Neural cell (in vitro differentiated cells): ENCODE measurements at regions not wholly inside any gene's neighbourhood (a gene's known extent, or its start where the extent isn't known, plus 50 kb on each side); places are given as distances from the start of the nearest gene placed in this dataset.

ENCODE experiments used
- H2AFZ ChIP-seq: fragments of 200-600, 300-800 bp; sonication (generic), shearing (Covaris generic); 2 replicates; pipeline ENCODE4 v1.6.0; 2014; ENCODE audit warnings: low read depth, mild to moderate bottlenecking, antibody characterized with exemption, low read length, moderate library complexity
- H3F3A ChIP-seq: fragments of 200-600 bp; shearing (Covaris generic); 2 replicates; pipeline ENCODE4 v1.6.1; 2016; ENCODE audit warnings: mild to moderate bottlenecking, moderate library complexity, mixed read lengths, antibody characterized with exemption, low read length; ENCODE audit not compliant: insufficient read depth, poor library complexity, severe bottlenecking
- H3K27ac ChIP-seq: fragments of 200-600, 300-800 bp; sonication (generic), shearing (Covaris generic); 2 replicates; pipeline ENCODE4 v1.5.1; 2014; ENCODE audit warnings: mild to moderate bottlenecking, low read length, moderate library complexity
- H3K27me3 ChIP-seq: fragments of 300-800, 200-600 bp; sonication (generic), shearing (Covaris generic); 2 replicates; pipeline ENCODE4 v1.6.0; 2014; ENCODE audit warnings: mild to moderate bottlenecking, low read depth, low read length, moderate library complexity; ENCODE audit not compliant: insufficient read depth
- H3K36me3 ChIP-seq: fragments of 300-800, 200-600 bp; sonication (generic), shearing (Covaris generic); 2 replicates; pipeline ENCODE4 v1.5.1; 2014; ENCODE audit warnings: mild to moderate bottlenecking, antibody characterized with exemption, low read length, moderate library complexity; ENCODE audit not compliant: insufficient read depth
- H3K4me2 ChIP-seq: fragments of 300-800, 200-600 bp; sonication (generic), shearing (Covaris generic); 2 replicates; pipeline ENCODE4 v1.6.0; 2014; ENCODE audit warnings: mild to moderate bottlenecking, low read length
- H3K4me3 ChIP-seq: fragments of 300-800, 200-600 bp; sonication (generic), shearing (Covaris generic); 2 replicates; pipeline ENCODE4 v1.5.1; 2014; ENCODE audit warnings: mild to moderate bottlenecking, low read length, moderate library complexity
- H3K79me2 ChIP-seq: fragments of 200-600 bp; shearing (Covaris generic); replicated peaks from 2 replicates; pipeline ENCODE4 v1.6.0; 2014; ENCODE audit warnings: mild to moderate bottlenecking, low read length, moderate library complexity; ENCODE audit not compliant: insufficient read depth
- H3K9ac ChIP-seq: fragments of 300-800, 200-600 bp; sonication (generic), shearing (Covaris generic); 2 replicates; pipeline ENCODE4 v1.6.1; 2016; ENCODE audit warnings: mild to moderate bottlenecking, low read length, mixed read lengths
- H3K9me2 ChIP-seq: fragments of 200-600 bp; shearing (Covaris generic); 2 replicates; pipeline ENCODE4 v1.6.1; 2016; ENCODE audit warnings: mild to moderate bottlenecking, low read length, mixed read lengths; ENCODE audit not compliant: insufficient read depth
- H3K9me3 ChIP-seq: fragments of 200-600, 300-800 bp; sonication (generic), shearing (Covaris generic); 2 replicates; pipeline ENCODE4 v1.6.1; 2016; ENCODE audit warnings: mild to moderate bottlenecking, mixed run types, low read length, moderate library complexity, mixed read lengths
- H4K20me1 ChIP-seq: fragments of 200-600 bp; shearing (Covaris generic); 2 replicates; pipeline ENCODE4 v1.6.1; 2016; ENCODE audit warnings: mild to moderate bottlenecking, mixed run types; ENCODE audit not compliant: insufficient read depth
- EP300 ChIP-seq: fragments of 450-650 bp; conservative IDR thresholded peaks from 2 replicates; pipeline ENCODE4 v1.6.1; 2014; ENCODE audit warnings: antibody characterized with exemption, mild to moderate bottlenecking, moderate library complexity; ENCODE audit not compliant: poor library complexity, severe bottlenecking
- EZH2 ChIP-seq: fragments of 200-600, 300-800 bp; shearing (Covaris generic), sonication (generic); IDR thresholded peaks from 2 replicates; pipeline ENCODE4 v1.6.1; 2014; ENCODE audit warnings: antibody characterized with exemption, low read length, borderline replicate concordance, mild to moderate bottlenecking; ENCODE audit not compliant: insufficient read depth, poor library complexity, severe bottlenecking
- MXI1 ChIP-seq: fragments of 450-650 bp; conservative IDR thresholded peaks from 2 replicates; pipeline ENCODE4 v1.6.1; 2014; ENCODE audit warnings: antibody characterized with exemption, mild to moderate bottlenecking; ENCODE audit not compliant: poor library complexity, severe bottlenecking
- POLR2AphosphoS5 ChIP-seq: IDR thresholded peaks from 2 replicates; pipeline ENCODE4 v1.6.1; 2012
- RAD21 ChIP-seq: fragments of 450-650 bp; conservative IDR thresholded peaks from 2 replicates; pipeline ENCODE4 v1.6.1; 2014; ENCODE audit warnings: antibody characterized with exemption, mild to moderate bottlenecking, moderate library complexity
- SMC3 ChIP-seq: fragments of 450-650 bp; conservative IDR thresholded peaks from 2 replicates; pipeline ENCODE4 v1.6.1; 2014; ENCODE audit warnings: antibody characterized with exemption, mild to moderate bottlenecking, moderate library complexity; ENCODE audit not compliant: poor library complexity
- TAF1 ChIP-seq: IDR thresholded peaks from 2 replicates; pipeline ENCODE4 v1.6.1; 2012; ENCODE audit warnings: low read depth
- TF ChIP-seq, protein P1 (sequence below): fragments of 450-650 bp; IDR thresholded peaks from 2 replicates; pipeline ENCODE4 v1.5.1; 2014; ENCODE audit warnings: antibody characterized with exemption, mild to moderate bottlenecking, moderate library complexity; ENCODE audit not compliant: poor library complexity, severe bottlenecking
- TF ChIP-seq, protein P2 (sequence below): IDR thresholded peaks from 2 replicates; pipeline ENCODE4 v1.6.1; 2012; ENCODE audit warnings: borderline replicate concordance

DNA sequence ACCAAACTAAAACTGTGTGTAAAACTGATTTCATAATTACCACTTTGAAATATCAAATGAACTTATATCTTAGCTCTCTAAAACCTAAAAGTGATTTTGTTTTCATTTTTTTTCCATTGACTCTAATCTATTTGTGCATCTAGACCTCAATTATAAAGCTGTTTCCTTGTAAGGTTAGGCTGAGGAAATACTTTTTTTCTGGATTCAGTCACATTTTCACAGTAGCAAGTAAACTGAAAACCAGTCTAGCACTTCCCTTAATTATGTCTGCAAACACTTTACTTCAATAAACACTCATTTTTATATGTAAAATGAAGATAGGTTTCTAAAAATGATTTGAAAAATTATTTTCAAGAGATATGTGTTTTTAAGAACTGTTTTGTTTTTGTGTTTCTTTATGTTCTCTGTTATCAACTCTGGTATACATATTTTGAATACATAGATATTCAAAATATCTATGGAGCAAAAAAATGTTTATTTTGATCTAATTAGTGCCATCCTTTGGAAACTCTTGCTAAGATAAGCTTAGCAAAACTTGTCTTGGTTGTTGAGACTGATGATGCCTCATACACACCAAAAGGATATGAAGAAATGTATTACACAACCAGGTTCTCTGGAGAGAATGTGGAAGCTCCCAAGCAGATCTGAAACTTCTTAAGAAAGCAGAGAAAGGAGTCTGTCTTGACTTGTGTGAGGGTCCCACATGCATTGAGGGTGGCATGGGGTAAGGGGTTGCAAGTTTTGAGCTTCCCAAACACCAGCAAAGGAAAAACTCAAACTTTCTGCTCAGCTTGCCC is 1887.4 kb downstream of the PCDH9 start:
- H2AFZ ChIP-seq, result no peak overlapping the region

DNA sequence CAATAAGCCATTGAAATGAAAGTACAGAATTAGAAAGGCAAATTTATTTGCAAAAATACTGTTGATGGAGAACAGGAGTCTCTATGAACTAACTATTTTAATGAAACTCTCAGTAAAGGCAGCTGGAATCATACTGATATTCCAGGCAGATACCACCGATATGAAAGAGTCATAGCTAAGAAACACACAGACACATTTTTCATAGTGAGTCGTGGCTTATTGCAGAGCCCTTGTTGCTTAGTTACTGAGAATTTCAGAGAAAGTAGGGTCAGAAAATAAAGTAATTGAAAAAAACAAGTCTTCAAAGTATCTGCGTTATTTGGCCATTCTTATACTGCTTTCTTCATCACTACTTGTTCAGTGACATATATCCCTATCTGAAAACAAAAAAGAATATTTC is 1890.9 kb downstream of the PCDH9 start:
- H3K27ac ChIP-seq, result no peak overlapping the region

More for the DNA sequence above, 1887.4 kb downstream of the PCDH9 start:
- H4K20me1 ChIP-seq, result no peaks in the 10 kb centered on the region
- no peaks in the 10 kb centered on the region for H3F3A ChIP-seq
- H3K4me3 ChIP-seq, result no peak overlapping the region
- H3K9me2 ChIP-seq, result no peaks in the 10 kb centered on the region
- TF ChIP-seq, protein P1, sequence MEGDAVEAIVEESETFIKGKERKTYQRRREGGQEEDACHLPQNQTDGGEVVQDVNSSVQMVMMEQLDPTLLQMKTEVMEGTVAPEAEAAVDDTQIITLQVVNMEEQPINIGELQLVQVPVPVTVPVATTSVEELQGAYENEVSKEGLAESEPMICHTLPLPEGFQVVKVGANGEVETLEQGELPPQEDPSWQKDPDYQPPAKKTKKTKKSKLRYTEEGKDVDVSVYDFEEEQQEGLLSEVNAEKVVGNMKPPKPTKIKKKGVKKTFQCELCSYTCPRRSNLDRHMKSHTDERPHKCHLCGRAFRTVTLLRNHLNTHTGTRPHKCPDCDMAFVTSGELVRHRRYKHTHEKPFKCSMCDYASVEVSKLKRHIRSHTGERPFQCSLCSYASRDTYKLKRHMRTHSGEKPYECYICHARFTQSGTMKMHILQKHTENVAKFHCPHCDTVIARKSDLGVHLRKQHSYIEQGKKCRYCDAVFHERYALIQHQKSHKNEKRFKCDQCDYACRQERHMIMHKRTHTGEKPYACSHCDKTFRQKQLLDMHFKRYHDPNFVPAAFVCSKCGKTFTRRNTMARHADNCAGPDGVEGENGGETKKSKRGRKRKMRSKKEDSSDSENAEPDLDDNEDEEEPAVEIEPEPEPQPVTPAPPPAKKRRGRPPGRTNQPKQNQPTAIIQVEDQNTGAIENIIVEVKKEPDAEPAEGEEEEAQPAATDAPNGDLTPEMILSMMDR, result no peak
- TF ChIP-seq, protein P2, sequence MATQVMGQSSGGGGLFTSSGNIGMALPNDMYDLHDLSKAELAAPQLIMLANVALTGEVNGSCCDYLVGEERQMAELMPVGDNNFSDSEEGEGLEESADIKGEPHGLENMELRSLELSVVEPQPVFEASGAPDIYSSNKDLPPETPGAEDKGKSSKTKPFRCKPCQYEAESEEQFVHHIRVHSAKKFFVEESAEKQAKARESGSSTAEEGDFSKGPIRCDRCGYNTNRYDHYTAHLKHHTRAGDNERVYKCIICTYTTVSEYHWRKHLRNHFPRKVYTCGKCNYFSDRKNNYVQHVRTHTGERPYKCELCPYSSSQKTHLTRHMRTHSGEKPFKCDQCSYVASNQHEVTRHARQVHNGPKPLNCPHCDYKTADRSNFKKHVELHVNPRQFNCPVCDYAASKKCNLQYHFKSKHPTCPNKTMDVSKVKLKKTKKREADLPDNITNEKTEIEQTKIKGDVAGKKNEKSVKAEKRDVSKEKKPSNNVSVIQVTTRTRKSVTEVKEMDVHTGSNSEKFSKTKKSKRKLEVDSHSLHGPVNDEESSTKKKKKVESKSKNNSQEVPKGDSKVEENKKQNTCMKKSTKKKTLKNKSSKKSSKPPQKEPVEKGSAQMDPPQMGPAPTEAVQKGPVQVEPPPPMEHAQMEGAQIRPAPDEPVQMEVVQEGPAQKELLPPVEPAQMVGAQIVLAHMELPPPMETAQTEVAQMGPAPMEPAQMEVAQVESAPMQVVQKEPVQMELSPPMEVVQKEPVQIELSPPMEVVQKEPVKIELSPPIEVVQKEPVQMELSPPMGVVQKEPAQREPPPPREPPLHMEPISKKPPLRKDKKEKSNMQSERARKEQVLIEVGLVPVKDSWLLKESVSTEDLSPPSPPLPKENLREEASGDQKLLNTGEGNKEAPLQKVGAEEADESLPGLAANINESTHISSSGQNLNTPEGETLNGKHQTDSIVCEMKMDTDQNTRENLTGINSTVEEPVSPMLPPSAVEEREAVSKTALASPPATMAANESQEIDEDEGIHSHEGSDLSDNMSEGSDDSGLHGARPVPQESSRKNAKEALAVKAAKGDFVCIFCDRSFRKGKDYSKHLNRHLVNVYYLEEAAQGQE, result no peak
- TF ChIP-seq POLR2AphosphoS5 (no peak), SMC3 (no peak), RAD21 (no peak), EZH2 (no peak), TAF1 (no peak), EP300 (no peak), MXI1 (no peak)
- no peaks in the 10 kb centered on the region for H3K27me3 ChIP-seq
- H3K4me2 ChIP-seq, result no peak overlapping the region
- H3K9ac ChIP-seq, result no peak overlapping the region
- no peaks in the 10 kb centered on the region for H3K36me3 ChIP-seq
- H3K9me3 ChIP-seq, result no peaks in the 10 kb centered on the region
- H3K27ac ChIP-seq, result no peak overlapping the region
- H3K79me2 ChIP-seq, result no peaks in the 10 kb centered on the region

More for the DNA sequence above, 1890.9 kb downstream of the PCDH9 start:
- H3K9me2 ChIP-seq, result no peaks in the 10 kb centered on the region
- H2AFZ ChIP-seq, result no peak overlapping the region
- H3K36me3 ChIP-seq, result no peaks in the 10 kb centered on the region
- H3K4me3 ChIP-seq, result no peak overlapping the region
- no peak overlapping the region for H3K9ac ChIP-seq
- H3K4me2 ChIP-seq, result no peak overlapping the region
- H3K27me3 ChIP-seq, result no peaks in the 10 kb centered on the region
- H3K9me3 ChIP-seq, result no peaks in the 10 kb centered on the region
- no peaks in the 10 kb centered on the region for H3F3A ChIP-seq
- H4K20me1 ChIP-seq, result no peaks in the 10 kb centered on the region
- H3K79me2 ChIP-seq, result no peaks in the 10 kb centered on the region
- TF ChIP-seq SMC3 (no peak), EP300 (no peak), RAD21 (no peak), EZH2 (no peak), TAF1 (no peak), POLR2AphosphoS5 (no peak), MXI1 (no peak)
- TF ChIP-seq, protein P2, result no peak
- TF ChIP-seq, protein P1, result no peak
